HepG2 (cell line): ENCODE measurements at regions not wholly inside any gene's neighbourhood (a gene's known extent, or its start where the extent isn't known, plus 50 kb on each side); places are given as distances from the start of the nearest gene placed in this dataset.

Experiments used
- ATAC-seq: fragments of 200-7000 bp; cut with Tn5 transposase; 3 replicates; pipeline ENCODE4 v1.9.1; 2020; ENCODE audit warnings: mild to moderate bottlenecking, moderate library complexity
- BruUV-seq: library from RNA; stranded (reverse); fragments of 400-500 nt; replicated peaks from 2 replicates; lab custom pipeline; 2021; lab: Mats Ljungman, UMichigan
- CTCF ChIA-PET: fragments of 300-600 bp; formaldehyde crosslinking; extraction: SDS; loops from one replicate; lab custom pipeline; 2021; ENCODE audit warnings: low total read pairs, inconsistent platforms, low intra/inter-chr PET ratio; lab: Yijun Ruan, JAX
- POLR2A ChIA-PET: fragments of 350-600 bp; sonication (Branson Sonifier 250); formaldehyde crosslinking; loops from one replicate; lab custom pipeline; 2020; ENCODE audit warnings: antibody characterized with exemption, inconsistent platforms; lab: Yijun Ruan, JAX
- DNase-seq: peaks from one replicate; pipeline ENCODE4 v3.0.0-alpha.2; 2015; ENCODE audit warnings: low spot score
- FAIRE-seq: peaks from 3 replicates; lab custom pipeline; 2011; peaks lifted over from hg19 to GRCh38; lab: Jason Lieb, UNC
- H2AFZ ChIP-seq: one replicate; pipeline ENCODE4 v1.6.1; 2011; ENCODE audit warnings: low read length, inconsistent platforms
- H3K27ac ChIP-seq: fragments of 300-600 bp; 3 replicates; pipeline ENCODE4 v1.8.0; 2011; ENCODE audit warnings: mixed run types, mild to moderate bottlenecking, mixed read lengths, low read length, inconsistent platforms; ENCODE audit not compliant: insufficient read depth; ENCODE audit errors: extremely low read length
- H3K27me3 ChIP-seq, 2 experiments: fragments of 200-600 bp in 1 of 2; 2 replicates in 1 of 2; 3 replicates in 1 of 2; pipeline versions ENCODE4 v1.6.0 to v1.8.0; 2011; ENCODE audit warnings: low read length in 2 of 2, mild to moderate bottlenecking in 2 of 2, moderate library complexity in 2 of 2, inconsistent platforms in 1 of 2; ENCODE audit not compliant: insufficient read depth in 2 of 2, control insufficient read depth in 1 of 2
- H3K36me3 ChIP-seq, 2 experiments: fragments of 200-600 bp in 1 of 2; replicated peaks in 1 of 2; 2 replicates in 1 of 2; 3 replicates in 1 of 2; pipeline versions ENCODE4 v1.5.1 to v1.8.0; 2011; ENCODE audit warnings: low read length in 2 of 2, inconsistent platforms in 1 of 2; ENCODE audit not compliant: insufficient read depth in 2 of 2, control insufficient read depth in 1 of 2
- H3K4me1 ChIP-seq: 2 replicates; pipeline ENCODE4 v1.5.1; 2012; ENCODE audit warnings: low read length, inconsistent platforms; ENCODE audit not compliant: insufficient read depth
- H3K4me2 ChIP-seq: 2 replicates; pipeline ENCODE4 v1.6.0; 2011; ENCODE audit warnings: low read depth, low read length, inconsistent platforms
- H3K4me3 ChIP-seq, 3 experiments: fragments of 200-600 bp in 1 of 3; sonication (generic), shearing (Covaris generic) in 1 of 3; replicated peaks in 1 of 3; 2 replicates each; pipeline ENCODE4 v1.5.1; 2011 to 2016; ENCODE audit warnings: low read length in 3 of 3, inconsistent platforms in 2 of 3, low read depth in 2 of 3, mild to moderate bottlenecking in 2 of 3, control low read depth in 1 of 3, mixed read lengths in 1 of 3; ENCODE audit not compliant: insufficient read depth in 1 of 3
- H3K79me2 ChIP-seq: one replicate; pipeline ENCODE4 v1.6.1; 2011; ENCODE audit warnings: low read length, inconsistent platforms; ENCODE audit not compliant: insufficient read depth
- H3K9ac ChIP-seq: 2 replicates; pipeline ENCODE4 v1.6.0; 2011; ENCODE audit warnings: mild to moderate bottlenecking, low read depth, low read length, inconsistent platforms; ENCODE audit not compliant: insufficient read depth
- H3K9me3 ChIP-seq: 2 replicates; pipeline ENCODE4 v1.5.1; 2012; ENCODE audit warnings: mild to moderate bottlenecking, low read length
- H4K20me1 ChIP-seq: 2 replicates; pipeline ENCODE4 v1.6.0; 2011; ENCODE audit warnings: inconsistent platforms, mild to moderate bottlenecking, low read length, moderate library complexity; ENCODE audit not compliant: insufficient read depth
- CBFB ChIP-seq: sonication (generic); formaldehyde crosslinking; IDR thresholded peaks from 2 replicates; pipeline ENCODE4 v1.4.0; 2020; ENCODE audit warnings: missing genetic modification reagents
- HNF4A ChIP-seq: sonication (generic); formaldehyde crosslinking; IDR thresholded peaks from 2 replicates; pipeline ENCODE4 v1.4.0; 2020; ENCODE audit warnings: missing genetic modification reagents
- ISL2 ChIP-seq: sonication (generic); formaldehyde crosslinking; IDR thresholded peaks from 2 replicates; pipeline ENCODE4 v1.5.0; 2020; ENCODE audit warnings: missing genetic modification reagents
- JUND ChIP-seq: sonication (generic); formaldehyde crosslinking; IDR thresholded peaks from 2 replicates; pipeline ENCODE4 v1.8.0; 2022; ENCODE audit warnings: mild to moderate bottlenecking, missing genetic modification reagents
- MAFK ChIP-seq, 2 experiments: IDR thresholded peaks in 1 of 2; conservative IDR thresholded peaks in 1 of 2; 2 replicates each; pipeline ENCODE4 v1.6.1; 2011; ENCODE audit warnings: improper control_type of control experiment in 2 of 2, low read length in 2 of 2
- SOX13 ChIP-seq, 3 experiments: fragments of 450-650 bp in 1 of 3; sonication (generic) in 1 of 3; formaldehyde crosslinking in 1 of 3; IDR thresholded peaks in 2 of 3; conservative IDR thresholded peaks in 1 of 3; 2 replicates each; pipeline versions ENCODE4 v1.5.0 to v1.6.1; 2016 to 2020; ENCODE audit warnings: antibody characterized with exemption in 1 of 3, mild to moderate bottlenecking in 1 of 3, missing compliant biosample characterization in 1 of 3, missing genetic modification reagents in 1 of 3, moderate library complexity in 1 of 3
- ZNF343 ChIP-seq: sonication (generic); formaldehyde crosslinking; IDR thresholded peaks from 2 replicates; pipeline ENCODE4 v1.4.0; 2020; ENCODE audit warnings: mild to moderate bottlenecking, missing genetic modification reagents
- ZNF543 ChIP-seq: sonication (generic); formaldehyde crosslinking; IDR thresholded peaks from 2 replicates; pipeline ENCODE4 v1.4.0; 2020; ENCODE audit warnings: mild to moderate bottlenecking, missing genetic modification reagents
- ZNF775 ChIP-seq: sonication (generic); formaldehyde crosslinking; IDR thresholded peaks from 2 replicates; pipeline ENCODE4 v1.4.0; 2020; ENCODE audit warnings: missing genetic modification reagents, mild to moderate bottlenecking, moderate library complexity, borderline replicate concordance
- WGBS: methylation state at CpG from one replicate; pipeline ENCODE4 v1.1.6; 2017; ENCODE audit warnings: low lambda C conversion rate; 5-methylcytosine and 5-hydroxymethylcytosine counted together
- in situ Hi-C: cut with HindIII; loops from 2 replicates; pipeline ENCODE4 v1.10.0; 2017; ENCODE audit warnings: low pct_unique_long_range_greater_than_20kb; ENCODE audit not compliant: extremely low pct_ligation_motif_present
- intact Hi-C: fragments of 100-400 bp; cut with micrococcal nuclease; formaldehyde crosslinking; loops from one replicate; pipeline ENCODE4 v1.10.0; 2022; ENCODE audit not compliant: unreplicated experiment
- TF ChIP-seq, protein P1 (sequence below): sonication (generic); formaldehyde crosslinking; IDR thresholded peaks from 2 replicates; pipeline ENCODE4 v1.4.0; 2020; ENCODE audit warnings: mild to moderate bottlenecking, missing genetic modification reagents, borderline replicate concordance
- TF ChIP-seq, protein P2 (sequence below): sonication (generic); formaldehyde crosslinking; IDR thresholded peaks from 2 replicates; pipeline ENCODE4 v1.5.1; 2020; ENCODE audit warnings: mild to moderate bottlenecking, missing genetic modification reagents, moderate library complexity

DNA sequence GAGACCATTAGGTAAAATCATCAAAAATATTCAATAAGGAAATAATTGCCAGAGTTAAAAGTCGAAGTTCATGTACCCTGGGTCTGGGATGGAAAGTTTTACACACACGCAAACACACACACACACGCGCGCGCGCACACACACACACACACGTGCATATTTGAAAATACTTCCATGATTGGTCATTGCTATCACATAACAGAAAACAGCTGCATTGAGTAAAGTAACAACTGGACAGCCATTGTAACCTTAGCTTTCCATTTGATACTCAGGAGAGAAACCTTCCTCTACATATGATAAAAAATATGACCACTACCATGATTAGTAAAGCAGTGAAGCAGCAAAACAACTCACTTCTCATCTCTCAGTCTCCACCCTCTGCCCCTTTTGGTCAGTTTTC lies 490.0 kb upstream of the SGCG start:
- FAIRE-seq (no peak), ATAC-seq (no peak), DNase-seq (no peak)
- Histone ChIP-seq H3K36me3 (no peaks in the 10 kb centered on the region), H3K79me2 (no peaks in the 10 kb centered on the region), H4K20me1 (no peaks in the 10 kb centered on the region), H3K9me3 (peaks cover 13% of the 10 kb centered on the region; the same call in 1 of the 2 replicates), H3K27me3 (no peaks in the 10 kb centered on the region), H3K9ac (no peak overlapping the region), H3K4me1 (no peaks in the 10 kb centered on the region), H2AFZ (no peak overlapping the region), H3K27ac (no peak overlapping the region), H3K4me3 (no peak overlapping the region), H3K4me2 (no peak overlapping the region)
- BruUV-seq: no TSS peak
- 60% methylated on average over 8 of the region's 8 CpGs for WGBS
- CTCF ChIA-PET: no interaction called here
- in situ Hi-C loops (no loop called here), intact Hi-C loops (no loop called here)
- TF ChIP-seq ZNF343 (CRISPR knock-in tag) (no peak), HNF4A (CRISPR knock-in tag) (no peak), CBFB (CRISPR knock-in tag) (no peak), ZNF543 (CRISPR knock-in tag) (no peak), JUND (CRISPR knock-in tag) (no peak)
- TF ChIP-seq, protein P1, sequence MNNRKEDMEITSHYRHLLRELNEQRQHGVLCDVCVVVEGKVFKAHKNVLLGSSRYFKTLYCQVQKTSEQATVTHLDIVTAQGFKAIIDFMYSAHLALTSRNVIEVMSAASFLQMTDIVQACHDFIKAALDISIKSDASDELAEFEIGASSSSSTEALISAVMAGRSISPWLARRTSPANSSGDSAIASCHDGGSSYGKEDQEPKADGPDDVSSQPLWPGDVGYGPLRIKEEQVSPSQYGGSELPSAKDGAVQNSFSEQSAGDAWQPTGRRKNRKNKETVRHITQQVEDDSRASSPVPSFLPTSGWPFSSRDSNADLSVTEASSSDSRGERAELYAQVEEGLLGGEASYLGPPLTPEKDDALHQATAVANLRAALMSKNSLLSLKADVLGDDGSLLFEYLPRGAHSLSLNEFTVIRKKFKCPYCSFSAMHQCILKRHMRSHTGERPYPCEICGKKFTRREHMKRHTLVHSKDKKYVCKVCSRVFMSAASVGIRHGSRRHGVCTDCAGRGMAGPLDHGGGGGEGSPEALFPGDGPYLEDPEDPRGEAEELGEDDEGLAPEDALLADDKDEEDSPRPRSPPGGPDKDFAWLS (CRISPR knock-in tag): no peak
- POLR2A ChIA-PET: no interaction called here

DNA sequence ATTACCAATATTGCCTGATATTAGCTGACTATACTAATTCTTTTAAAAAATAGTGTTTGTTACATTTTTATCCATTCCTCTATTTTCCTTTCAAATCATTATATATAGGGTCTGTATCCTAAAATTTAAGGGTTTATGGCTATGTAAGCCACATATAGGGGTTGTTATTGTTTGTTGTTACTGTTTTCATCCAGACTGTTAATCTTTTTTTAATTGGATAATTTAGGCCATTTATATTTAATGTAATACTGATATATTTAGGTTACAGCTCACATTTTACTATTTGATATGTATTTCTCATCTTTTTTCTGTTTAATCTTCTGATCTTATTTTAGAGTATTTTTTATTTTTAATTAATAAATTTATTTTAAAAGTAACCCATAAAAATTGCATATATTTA lies 487.1 kb upstream of the SGCG start:
- no TSS peak for BruUV-seq
- Histone ChIP-seq H3K36me3 (no peaks in the 10 kb centered on the region), H3K79me2 (no peaks in the 10 kb centered on the region), H2AFZ (no peak overlapping the region), H3K9me3 (peaks cover 4% of the 10 kb centered on the region; the same call in 1 of the 2 replicates), H3K27ac (no peak overlapping the region), H4K20me1 (no peaks in the 10 kb centered on the region), H3K9ac (no peak overlapping the region), H3K4me1 (no peaks in the 10 kb centered on the region), H3K27me3 (0 out of 5 replicates have a peak, but pooled peaks cover 0 to 2% of the 10 kb centered on the region in 2 experiments), H3K4me2 (no peak overlapping the region), H3K4me3 (no peak overlapping the region)
- in situ Hi-C loops (no loop called here), intact Hi-C loops (no loop called here)
- ChIA-PET POLR2A (no interaction called here), CTCF (no interaction called here)
- DNase-seq (no peak), ATAC-seq (no peak), FAIRE-seq (no peak)
- TF ChIP-seq ISL2: no peak
- no peak for TF ChIP-seq SOX13 (IDR thresholded peaks at IDR 0.05)
- no peak for TF ChIP-seq SOX13 (CRISPR knock-in tag; conservative IDR thresholded peaks at IDR 0.05 in 1 of 2, IDR thresholded peaks at IDR 0.05 in 1 of 2)
- no peak for TF ChIP-seq ZNF775 (CRISPR knock-in tag)
- TF ChIP-seq MAFK (conservative IDR thresholded peaks at IDR 0.05 in 1 of 2, IDR thresholded peaks at IDR 0.05 in 1 of 2; ENCODE audit: low read length in 2 of 2): 0 out of 4 replicates have a peak, but pooled peaks of 1 of the 2 experiments have one; percentile 9
- TF ChIP-seq, protein P2, sequence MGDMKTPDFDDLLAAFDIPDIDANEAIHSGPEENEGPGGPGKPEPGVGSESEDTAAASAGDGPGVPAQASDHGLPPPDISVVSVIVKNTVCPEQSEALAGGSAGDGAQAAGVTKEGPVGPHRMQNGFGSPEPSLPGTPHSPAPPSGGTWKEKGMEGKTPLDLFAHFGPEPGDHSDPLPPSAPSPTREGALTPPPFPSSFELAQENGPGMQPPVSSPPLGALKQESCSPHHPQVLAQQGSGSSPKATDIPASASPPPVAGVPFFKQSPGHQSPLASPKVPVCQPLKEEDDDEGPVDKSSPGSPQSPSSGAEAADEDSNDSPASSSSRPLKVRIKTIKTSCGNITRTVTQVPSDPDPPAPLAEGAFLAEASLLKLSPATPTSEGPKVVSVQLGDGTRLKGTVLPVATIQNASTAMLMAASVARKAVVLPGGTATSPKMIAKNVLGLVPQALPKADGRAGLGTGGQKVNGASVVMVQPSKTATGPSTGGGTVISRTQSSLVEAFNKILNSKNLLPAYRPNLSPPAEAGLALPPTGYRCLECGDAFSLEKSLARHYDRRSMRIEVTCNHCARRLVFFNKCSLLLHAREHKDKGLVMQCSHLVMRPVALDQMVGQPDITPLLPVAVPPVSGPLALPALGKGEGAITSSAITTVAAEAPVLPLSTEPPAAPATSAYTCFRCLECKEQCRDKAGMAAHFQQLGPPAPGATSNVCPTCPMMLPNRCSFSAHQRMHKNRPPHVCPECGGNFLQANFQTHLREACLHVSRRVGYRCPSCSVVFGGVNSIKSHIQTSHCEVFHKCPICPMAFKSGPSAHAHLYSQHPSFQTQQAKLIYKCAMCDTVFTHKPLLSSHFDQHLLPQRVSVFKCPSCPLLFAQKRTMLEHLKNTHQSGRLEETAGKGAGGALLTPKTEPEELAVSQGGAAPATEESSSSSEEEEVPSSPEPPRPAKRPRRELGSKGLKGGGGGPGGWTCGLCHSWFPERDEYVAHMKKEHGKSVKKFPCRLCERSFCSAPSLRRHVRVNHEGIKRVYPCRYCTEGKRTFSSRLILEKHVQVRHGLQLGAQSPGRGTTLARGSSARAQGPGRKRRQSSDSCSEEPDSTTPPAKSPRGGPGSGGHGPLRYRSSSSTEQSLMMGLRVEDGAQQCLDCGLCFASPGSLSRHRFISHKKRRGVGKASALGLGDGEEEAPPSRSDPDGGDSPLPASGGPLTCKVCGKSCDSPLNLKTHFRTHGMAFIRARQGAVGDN (CRISPR knock-in tag): no peak
